ENCODE measurements at regions not wholly inside any gene's neighbourhood (a gene's known extent, or its start where the extent isn't known, plus 50 kb on each side); places are given as distances from the start of the nearest gene placed in this dataset.

DNA sequence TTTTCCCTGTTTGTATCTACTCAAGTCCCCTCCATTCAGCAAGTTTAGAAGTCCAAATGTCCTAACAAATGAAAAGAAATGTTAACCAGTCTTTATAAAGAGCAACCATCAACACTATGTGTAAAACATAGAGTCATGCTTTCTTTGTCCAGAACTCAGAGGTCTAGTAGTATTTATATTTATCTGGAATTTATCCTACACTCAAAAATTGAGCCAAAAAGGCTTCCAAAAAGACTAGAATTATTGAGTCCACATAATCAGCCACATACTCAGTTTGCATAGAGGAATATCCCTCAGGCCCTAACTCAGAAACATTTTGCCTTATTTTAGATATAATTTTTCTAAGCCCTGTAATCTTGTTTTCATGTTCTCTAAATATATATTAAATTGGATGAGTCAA is 455.0 kb downstream of the COL12A1 start:
- FAIRE-seq (no peak), DNase-seq (no peak)
- intact Hi-C loops (cut with DNase I): no loop called here
- no peak for TF ChIP-seq CTCF (IDR thresholded peaks at IDR 0.05; ENCODE audit: borderline replicate concordance, extremely low read depth, insufficient read depth)
- Histone ChIP-seq H3K4me3 (ENCODE audit: low read length in 3 of 3) (no peak overlapping the region), H3K4me1 (ENCODE audit: control insufficient read depth in 2 of 3, insufficient read depth in 2 of 3, low read depth in 1 of 3, low read length in 3 of 3) (no peaks in the 10 kb centered on the region), H3K27me3 (ENCODE audit: control insufficient read depth, insufficient read depth, low read length) (no peaks in the 10 kb centered on the region), H3K9ac (ENCODE audit: low read length in 3 of 3) (no peak overlapping the region), H3K36me3 (ENCODE audit: control insufficient read depth in 2 of 3, insufficient read depth in 3 of 3, low read length in 3 of 3) (no peaks in the 10 kb centered on the region), H3K27ac (ENCODE audit: low read depth in 2 of 2, low read length in 2 of 2) (no peak overlapping the region), H3K9me3 (ENCODE audit: control insufficient read depth in 2 of 3, insufficient read depth in 1 of 3, low read length in 3 of 3) (no peaks in the 10 kb centered on the region)

DNA sequence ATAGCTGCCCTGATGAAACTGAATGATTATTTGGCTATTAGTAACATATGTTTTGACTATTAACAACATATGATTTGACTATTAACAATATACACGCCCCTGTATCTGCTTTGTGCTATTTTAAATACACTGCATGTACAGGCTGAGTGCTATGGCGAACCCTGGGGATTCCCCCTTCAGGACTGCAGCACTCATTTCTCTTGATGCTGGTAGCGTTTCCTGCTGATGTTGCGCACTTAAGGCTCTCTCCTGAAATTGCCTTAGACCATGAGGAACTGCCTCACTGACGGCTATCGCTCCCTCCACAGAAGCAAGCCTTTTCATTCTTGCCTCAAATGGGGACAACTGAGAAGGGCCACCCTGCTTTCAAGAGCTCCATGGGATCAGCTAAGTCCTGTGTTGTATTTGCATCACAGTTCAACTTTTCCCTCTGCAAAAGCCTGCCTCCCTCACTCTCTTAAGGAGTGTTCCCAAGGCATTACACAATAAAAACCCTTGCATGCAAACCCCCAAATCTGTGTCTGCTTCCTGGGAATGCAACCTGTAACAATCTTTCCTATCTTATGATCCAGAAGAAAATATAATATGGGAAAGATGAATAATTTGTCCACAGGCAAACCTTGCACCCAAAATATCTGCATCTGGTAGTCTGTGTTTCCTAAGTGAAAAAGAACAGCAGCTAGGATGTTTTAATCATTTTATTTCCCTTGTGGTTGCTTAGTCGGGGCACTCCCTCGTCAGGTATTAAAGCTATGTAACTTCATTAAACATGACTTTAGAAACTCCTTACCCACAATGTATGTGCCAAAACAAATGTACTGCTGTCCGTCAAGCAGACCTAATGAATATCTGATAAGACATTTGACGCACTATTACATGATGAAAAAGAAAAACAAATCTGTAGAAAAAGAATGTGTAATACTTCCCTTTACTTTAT is 456.4 kb downstream of the COL12A1 start:
- TF ChIP-seq CTCF (IDR thresholded peaks at IDR 0.05; ENCODE audit: borderline replicate concordance, extremely low read depth, insufficient read depth): no peak
- no peaks in the 10 kb centered on the region for H3K27me3 ChIP-seq (ENCODE audit: control insufficient read depth, insufficient read depth, low read length)
- no peaks in the 10 kb centered on the region for H3K4me1 ChIP-seq (ENCODE audit: control insufficient read depth in 2 of 3, insufficient read depth in 2 of 3, low read depth in 1 of 3, low read length in 3 of 3)
- H3K9me3 ChIP-seq (ENCODE audit: control insufficient read depth in 2 of 3, insufficient read depth in 1 of 3, low read length in 3 of 3): no peaks in the 10 kb centered on the region
- no peak overlapping the region for H3K27ac ChIP-seq (ENCODE audit: low read depth in 2 of 2, low read length in 2 of 2)
- no peaks in the 10 kb centered on the region for H3K36me3 ChIP-seq (ENCODE audit: control insufficient read depth in 2 of 3, insufficient read depth in 3 of 3, low read length in 3 of 3)
- H3K4me3 ChIP-seq (ENCODE audit: low read length in 3 of 3): no peak overlapping the region
- intact Hi-C loops (cut with DNase I): no loop called here
- FAIRE-seq (no peak), DNase-seq (no peak)
- no peak overlapping the region for H3K9ac ChIP-seq (ENCODE audit: low read length in 3 of 3)

DNA sequence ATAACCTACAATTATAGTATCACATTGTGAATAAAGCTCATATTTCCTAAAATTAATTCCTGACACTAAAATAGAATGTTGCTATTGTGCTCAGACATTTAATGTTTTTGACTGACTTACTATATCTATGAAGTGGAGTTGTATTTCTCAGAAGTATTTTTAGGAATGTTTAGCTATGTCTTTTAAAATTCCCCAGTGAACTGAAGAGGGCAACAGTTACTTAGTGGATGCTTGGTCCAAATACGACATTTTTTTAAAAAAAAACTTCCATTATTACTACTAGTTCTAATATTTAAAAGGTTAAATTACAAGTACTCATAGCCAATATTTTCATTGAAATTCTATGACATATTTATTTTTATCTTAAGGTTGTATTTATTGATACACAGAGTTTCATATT is 460.2 kb downstream of the COL12A1 start:
- intact Hi-C loops (cut with DNase I): no loop called here
- no peaks in the 10 kb centered on the region for H3K4me1 ChIP-seq (ENCODE audit: control insufficient read depth in 2 of 3, insufficient read depth in 2 of 3, low read depth in 1 of 3, low read length in 3 of 3)
- no peaks in the 10 kb centered on the region for H3K27me3 ChIP-seq (ENCODE audit: control insufficient read depth, insufficient read depth, low read length)
- FAIRE-seq: no peak
- no peaks in the 10 kb centered on the region for H3K36me3 ChIP-seq (ENCODE audit: control insufficient read depth in 2 of 3, insufficient read depth in 3 of 3, low read length in 3 of 3)
- no peak overlapping the region for H3K27ac ChIP-seq (ENCODE audit: low read depth in 2 of 2, low read length in 2 of 2)
- DNase-seq: no peak
- no peak overlapping the region for H3K9ac ChIP-seq (ENCODE audit: low read length in 3 of 3)
- no peak for TF ChIP-seq CTCF (IDR thresholded peaks at IDR 0.05; ENCODE audit: borderline replicate concordance, extremely low read depth, insufficient read depth)
- H3K4me3 ChIP-seq (ENCODE audit: low read length in 3 of 3): no peak overlapping the region
- no peaks in the 10 kb centered on the region for H3K9me3 ChIP-seq (ENCODE audit: control insufficient read depth in 2 of 3, insufficient read depth in 1 of 3, low read length in 3 of 3)
